HCT116 (cell line): ENCODE measurements at regions not wholly inside any gene's neighbourhood (a gene's known extent, or its start where the extent isn't known, plus 50 kb on each side); places are given as distances from the start of the nearest gene placed in this dataset.

Experiments
- CTCF ChIP-seq, 3 experiments: fragments of 200-600 bp in 1 of 3; sonication (generic) in 1 of 3; IDR thresholded peaks in 2 of 3; conservative IDR thresholded peaks in 1 of 3; 2 replicates each; pipeline ENCODE4 v1.5.1; 2012 to 2017; ENCODE audit warnings: low read depth in 2 of 3, low read length in 2 of 3, antibody characterized with exemption in 1 of 3, borderline replicate concordance in 1 of 3, control low read depth in 1 of 3, mild to moderate bottlenecking in 1 of 3, mixed read lengths in 1 of 3, mixed run types in 1 of 3, moderate library complexity in 1 of 3; ENCODE audit not compliant: insufficient read depth in 1 of 3
- EZH2phosphoT487 ChIP-seq: fragments of 200-600 bp; IDR thresholded peaks from 2 replicates; pipeline ENCODE4 v1.6.1; 2018; ENCODE audit warnings: antibody characterized with exemption, borderline replicate concordance
- POLR2A ChIP-seq: IDR thresholded peaks from 2 replicates; pipeline ENCODE4 v1.7.0; 2011; ENCODE audit warnings: borderline replicate concordance; ENCODE audit not compliant: insufficient read depth, insufficient read length; ENCODE audit errors: extremely low read depth
- RAD21 ChIP-seq: IDR thresholded peaks from 2 replicates; pipeline ENCODE4 v1.6.1; 2012; ENCODE audit warnings: low read depth, mild to moderate bottlenecking
- SIN3A ChIP-seq: IDR thresholded peaks from 2 replicates; pipeline ENCODE4 v1.6.1; 2012; ENCODE audit warnings: low read depth
- ZFX ChIP-seq: fragments of 450-650 bp; IDR thresholded peaks from 2 replicates; pipeline ENCODE4 v1.6.1; 2017
- TF ChIP-seq, protein P1 (sequence below): IDR thresholded peaks from 2 replicates; pipeline ENCODE4 v1.6.1; 2012

DNA sequence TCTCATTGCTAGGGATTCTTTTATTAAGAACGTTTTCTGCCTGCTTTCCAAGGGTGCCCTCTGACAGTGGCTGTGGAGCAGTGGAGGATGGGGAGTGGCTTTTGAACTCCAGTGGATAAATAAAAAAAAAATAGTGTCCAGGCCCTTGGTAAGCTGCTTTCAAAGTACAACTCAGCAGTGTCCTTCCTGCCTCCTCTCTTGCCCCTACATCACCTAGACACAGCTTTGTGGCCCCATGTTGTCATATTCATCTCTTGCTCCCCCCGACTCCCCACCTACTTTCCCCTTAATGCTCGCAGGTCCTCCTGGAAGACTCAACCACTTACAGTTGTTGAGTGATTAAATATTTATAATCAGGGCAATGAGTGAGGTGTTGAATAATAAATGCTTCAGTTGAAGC is 880.9 kb downstream of the BCL11B start:
- TF ChIP-seq RAD21 (no peak), POLR2A (no peak), CTCF (IDR thresholded peaks at IDR 0.05 in 2 of 3, conservative IDR thresholded peaks at IDR 0.05 in 1 of 3; ENCODE audit: borderline replicate concordance in 1 of 3, insufficient read depth in 1 of 3, low read depth in 2 of 3, low read length in 2 of 3) (no peak), SIN3A (no peak), EZH2phosphoT487 (no peak), ZFX (no peak)
- TF ChIP-seq, protein P1, sequence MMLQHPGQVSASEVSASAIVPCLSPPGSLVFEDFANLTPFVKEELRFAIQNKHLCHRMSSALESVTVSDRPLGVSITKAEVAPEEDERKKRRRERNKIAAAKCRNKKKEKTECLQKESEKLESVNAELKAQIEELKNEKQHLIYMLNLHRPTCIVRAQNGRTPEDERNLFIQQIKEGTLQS = no peak
